Neural progenitor cell (in vitro differentiated cells): ENCODE measurements at regions not wholly inside any gene's neighbourhood (a gene's known extent, or its start where the extent isn't known, plus 50 kb on each side); places are given as distances from the start of the nearest gene placed in this dataset.

Source experiments
- DNase-seq: peaks from one replicate; pipeline ENCODE4 v3.0.0-alpha.2; 2016; ENCODE audit warnings: low spot score
- H2AFZ ChIP-seq: fragments of 200-600 bp; sonication (generic); replicated peaks from 2 replicates; pipeline ENCODE4 v1.6.1; 2016; ENCODE audit warnings: antibody characterized with exemption
- H3F3A ChIP-seq: fragments of 200-600 bp; sonication (generic); 2 replicates; pipeline ENCODE4 v1.6.1; 2016; ENCODE audit warnings: antibody characterized with exemption, low read depth
- H3K27ac ChIP-seq: fragments of 200-600 bp; sonication (generic); 2 replicates; pipeline ENCODE4 v1.5.1; 2016; ENCODE audit warnings: mild to moderate bottlenecking
- H3K27me3 ChIP-seq: fragments of 200-600 bp; sonication (generic); 2 replicates; pipeline ENCODE4 v1.6.1; 2016; ENCODE audit warnings: mild to moderate bottlenecking, moderate library complexity
- H3K36me3 ChIP-seq: fragments of 200-600 bp; sonication (generic); 2 replicates; pipeline ENCODE4 v1.5.1; 2016
- H3K4me1 ChIP-seq: fragments of 200-600 bp; sonication (generic); 2 replicates; pipeline ENCODE4 v1.6.1; 2016; ENCODE audit warnings: mixed run types
- H3K4me2 ChIP-seq: fragments of 200-600 bp; sonication (generic); 2 replicates; pipeline ENCODE4 v1.6.1; 2016
- H3K4me3 ChIP-seq: fragments of 200-600 bp; sonication (generic); 2 replicates; pipeline ENCODE4 v1.5.1; 2016
- H3K79me2 ChIP-seq: fragments of 200-600 bp; sonication (generic); 2 replicates; pipeline ENCODE4 v1.6.1; 2016; ENCODE audit warnings: low read depth
- H3K9ac ChIP-seq: fragments of 200-600 bp; sonication (generic); 2 replicates; pipeline ENCODE4 v1.6.1; 2016
- H3K9me3 ChIP-seq: fragments of 200-600 bp; sonication (generic); 2 replicates; pipeline ENCODE4 v1.5.1; 2016; ENCODE audit warnings: low read depth
- H4K20me1 ChIP-seq: fragments of 200-600 bp; sonication (generic); 2 replicates; pipeline ENCODE4 v1.6.1; 2016; ENCODE audit warnings: low read depth
- H3K27ac Mint-ChIP-seq: 3 replicates; pipeline ENCODE4 v1.8.0; 2021; ENCODE audit warnings: mixed read lengths
- H3K27me3 Mint-ChIP-seq: 2 replicates; pipeline ENCODE4 v1.8.0; 2022; ENCODE audit warnings: low read depth, mild to moderate bottlenecking, inconsistent platforms, moderate library complexity, mixed read lengths; ENCODE audit not compliant: insufficient read depth
- H3K36me3 Mint-ChIP-seq: 3 replicates; pipeline ENCODE4 v1.8.0; 2021; ENCODE audit warnings: mixed read lengths
- H3K4me1 Mint-ChIP-seq: 3 replicates; pipeline ENCODE4 v1.8.0; 2021; ENCODE audit warnings: mixed read lengths
- H3K4me3 Mint-ChIP-seq: 3 replicates; pipeline ENCODE4 v1.8.0; 2021; ENCODE audit warnings: mild to moderate bottlenecking, moderate library complexity, mixed read lengths
- H3K9me3 Mint-ChIP-seq: 3 replicates; pipeline ENCODE4 v1.8.0; 2020; ENCODE audit warnings: mixed read lengths
- CTCF ChIP-seq: fragments of 200-600 bp; sonication (generic); IDR thresholded peaks from 2 replicates; pipeline ENCODE4 v1.5.1; 2017; ENCODE audit warnings: antibody characterized with exemption, mild to moderate bottlenecking
- EZH2 ChIP-seq: fragments of 200-600 bp; sonication (generic); IDR thresholded peaks from 2 replicates; pipeline ENCODE4 v1.6.1; 2017; ENCODE audit warnings: antibody characterized with exemption, mild to moderate bottlenecking, moderate library complexity
- EZH2phosphoT487 ChIP-seq: fragments of 200-600 bp; sonication (generic); IDR thresholded peaks from 2 replicates; pipeline ENCODE4 v1.6.1; 2017; ENCODE audit warnings: antibody characterized with exemption

DNA sequence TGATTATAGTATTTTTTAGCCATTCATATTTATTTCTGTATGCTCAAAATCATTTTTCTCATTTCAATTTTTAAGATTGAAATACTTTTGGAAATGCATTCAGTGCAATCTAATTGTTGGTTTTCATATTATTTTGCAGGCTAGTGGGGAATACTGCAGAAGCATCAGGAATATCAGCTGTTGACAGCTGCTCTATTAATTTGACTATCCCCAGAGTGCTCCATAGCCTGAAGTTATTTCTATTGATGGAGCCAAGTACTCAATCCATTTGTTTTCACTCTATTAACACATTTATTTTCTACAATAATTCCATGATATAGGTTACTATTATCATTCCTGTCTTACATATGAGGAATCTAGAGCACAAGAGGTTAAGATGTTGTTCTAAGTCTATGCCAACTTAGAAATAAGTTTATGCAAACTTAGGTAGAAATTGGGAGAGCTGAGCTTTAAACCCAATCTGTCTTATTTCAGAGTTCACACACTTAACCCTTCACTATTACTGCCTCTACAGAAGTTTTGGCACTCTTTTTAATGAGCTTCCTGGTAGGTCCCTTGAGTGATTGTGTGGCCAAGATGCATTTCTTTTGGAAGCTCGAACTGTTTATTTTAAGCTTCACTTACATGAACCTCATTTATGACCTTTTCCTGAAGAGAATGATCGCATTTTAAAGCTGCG lies 65.6 kb upstream of the PCDH18 start:
- no peaks in the 10 kb centered on the region for H3F3A ChIP-seq
- TF ChIP-seq CTCF, result no peak
- TF ChIP-seq EZH2, result no peak
- TF ChIP-seq EZH2phosphoT487, result no peak
- Mint-ChIP-seq H3K4me1 (peaks cover 31% of the 10 kb centered on the region), H3K27ac (no peak overlapping the region), H3K4me3 (no peak overlapping the region), H3K36me3 (no peaks in the 10 kb centered on the region), H3K9me3 (peaks cover 2% of the 10 kb centered on the region), H3K27me3 (peaks cover 6% of the 10 kb centered on the region)
- no peak overlapping the region for H3K4me2 ChIP-seq
- H2AFZ ChIP-seq, result peak overlapping the region; percentile 70
- no peaks in the 10 kb centered on the region for H3K4me1 ChIP-seq
- H3K27ac ChIP-seq, result no peak overlapping the region
- DNase-seq, result no peak
- no peak overlapping the region for H3K4me3 ChIP-seq
- H3K79me2 ChIP-seq, result no peaks in the 10 kb centered on the region
- no peaks in the 10 kb centered on the region for H3K9me3 ChIP-seq
- H3K27me3 ChIP-seq, result no peaks in the 10 kb centered on the region
- no peaks in the 10 kb centered on the region for H3K36me3 ChIP-seq
- no peaks in the 10 kb centered on the region for H4K20me1 ChIP-seq
- no peak overlapping the region for H3K9ac ChIP-seq

DNA sequence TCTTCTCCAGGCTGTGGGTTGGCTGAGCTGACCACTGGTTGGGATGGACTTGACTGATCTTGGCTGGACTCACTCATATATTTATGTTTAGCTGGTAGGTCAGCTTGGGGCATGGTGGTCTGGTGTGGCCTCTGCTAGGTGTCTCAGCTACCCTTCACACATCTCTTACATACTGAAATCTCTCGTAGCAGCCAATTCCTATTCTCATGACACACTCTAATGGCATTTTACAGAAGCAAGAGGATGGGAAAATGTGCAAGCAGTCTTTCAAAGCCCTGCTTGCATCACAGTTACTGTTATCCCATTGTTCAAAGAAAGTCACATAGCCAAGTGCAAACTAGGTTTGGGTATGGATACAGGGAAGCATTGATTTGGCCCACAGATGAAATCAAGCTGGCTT lies 55.5 kb upstream of the PCDH18 start:
- Histone ChIP-seq H4K20me1 (no peaks in the 10 kb centered on the region), H3K4me2 (no peak overlapping the region), H3K36me3 (no peaks in the 10 kb centered on the region), H3K9ac (no peak overlapping the region), H3K79me2 (no peaks in the 10 kb centered on the region), H3K4me1 (no peaks in the 10 kb centered on the region), H3K9me3 (no peaks in the 10 kb centered on the region), H3F3A (no peaks in the 10 kb centered on the region), H3K27ac (no peak overlapping the region), H2AFZ (no peak overlapping the region), H3K27me3 (no peaks in the 10 kb centered on the region), H3K4me3 (no peak overlapping the region)
- Mint-ChIP-seq H3K36me3 (no peaks in the 10 kb centered on the region), H3K4me1 (no peaks in the 10 kb centered on the region), H3K27ac (no peak overlapping the region), H3K27me3 (no peaks in the 10 kb centered on the region), H3K4me3 (no peak overlapping the region), H3K9me3 (no peaks in the 10 kb centered on the region)
- no peak for DNase-seq
- TF ChIP-seq EZH2phosphoT487 (no peak), EZH2 (no peak), CTCF (no peak)

DNA sequence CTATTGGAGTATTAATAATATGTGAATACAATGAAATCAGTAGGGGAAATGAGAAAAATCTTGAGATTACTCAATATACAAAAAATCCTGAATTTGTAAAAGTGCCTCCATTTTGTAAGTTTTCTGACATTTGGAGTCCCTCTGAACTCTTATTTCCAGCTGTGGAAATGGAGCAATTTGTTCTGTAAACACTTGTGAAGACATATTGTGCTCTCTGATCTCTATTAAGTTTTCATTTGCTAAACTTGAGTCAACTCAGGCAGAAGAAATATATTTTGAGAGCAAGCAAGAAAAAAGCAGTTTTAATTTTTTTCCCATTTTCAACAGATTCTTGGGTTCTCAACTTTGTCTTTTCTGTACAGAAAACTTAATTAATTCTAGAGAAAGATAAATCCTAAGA lies 51.4 kb upstream of the PCDH18 start:
- TF ChIP-seq CTCF, result no peak
- TF ChIP-seq EZH2, result no peak
- H3K27ac Mint-ChIP-seq, result no peak overlapping the region
- H3K4me3 Mint-ChIP-seq, result no peak overlapping the region
- H2AFZ ChIP-seq, result no peak overlapping the region
- no peak overlapping the region for H3K27ac ChIP-seq
- no peak overlapping the region for H3K9ac ChIP-seq
- H3K4me2 ChIP-seq, result no peak overlapping the region
- H4K20me1 ChIP-seq, result no peaks in the 10 kb centered on the region
- H3K27me3 ChIP-seq, result no peaks in the 10 kb centered on the region
- no peaks in the 10 kb centered on the region for H3K4me1 Mint-ChIP-seq
- H3K36me3 ChIP-seq, result no peaks in the 10 kb centered on the region
- no peaks in the 10 kb centered on the region for H3K27me3 Mint-ChIP-seq
- H3K4me1 ChIP-seq, result no peaks in the 10 kb centered on the region
- H3K36me3 Mint-ChIP-seq, result no peaks in the 10 kb centered on the region
- no peak overlapping the region for H3K4me3 ChIP-seq
- H3F3A ChIP-seq, result no peaks in the 10 kb centered on the region
- H3K9me3 ChIP-seq, result no peaks in the 10 kb centered on the region
- H3K9me3 Mint-ChIP-seq, result no peaks in the 10 kb centered on the region
- no peak for DNase-seq
- no peaks in the 10 kb centered on the region for H3K79me2 ChIP-seq
